ENCODE measurements at regions not wholly inside any gene's neighbourhood (a gene's known extent, or its start where the extent isn't known, plus 50 kb on each side); places are given as distances from the start of the nearest gene placed in this dataset.

- ChIA-PET CTCF (no interaction called here), POLR2A (no interaction called here)
- DNase-seq (ENCODE audit: low read depth in 1 of 2, low spot score in 1 of 2) (no peak), ATAC-seq (no peak), FAIRE-seq (no peak)
- H3K27ac ChIP-seq = no peak overlapping the region
- TF ChIP-seq HOXA7 (CRISPR knock-in tag; IDR thresholded peaks at IDR 0.05) = no peak
- no peak for TF ChIP-seq SREBF2 (IDR thresholded peaks at IDR 0.05)
- TF ChIP-seq POLR2AphosphoS2 (conservative IDR thresholded peaks at IDR 0.05; ENCODE audit: low read length) = no peak
- TF ChIP-seq FOSB (CRISPR knock-in tag; IDR thresholded peaks at IDR 0.05) = no peak
- no peak for TF ChIP-seq MAZ (IDR thresholded peaks at IDR 0.05; ENCODE audit: borderline replicate concordance, low read depth, low read length)
- TF ChIP-seq EHF (CRISPR knock-in tag; IDR thresholded peaks at IDR 0.05) = no peak
- no peak for TF ChIP-seq HOXB5 (CRISPR knock-in tag; IDR thresholded peaks at IDR 0.05)
- no peak for TF ChIP-seq ATOH8 (CRISPR knock-in tag; IDR thresholded peaks at IDR 0.05; ENCODE audit: low read depth)
- TF ChIP-seq PHF8 (IDR thresholded peaks at IDR 0.05; ENCODE audit: borderline replicate concordance, low read depth) = no peak
- no peak for TF ChIP-seq ELK1 (IDR thresholded peaks at IDR 0.05; ENCODE audit: low read depth, low read length)
- no peak for TF ChIP-seq GATA3 (IDR thresholded peaks at IDR 0.05; ENCODE audit: borderline replicate concordance)
- no peak for TF ChIP-seq MAFK (IDR thresholded peaks at IDR 0.05; ENCODE audit: partially characterized antibody)
- TF ChIP-seq RNF2 (IDR thresholded peaks at IDR 0.05; ENCODE audit: borderline replicate concordance, low read depth) = no peak
- WGBS (ENCODE audit: missing lambda C conversion rate) = 92% methylated on average over 2 of the region's 2 CpGs
- H3K4me2 ChIP-seq = no peak overlapping the region
- no peaks in the 10 kb centered on the region for H3K9me3 ChIP-seq
- H3K4me3 ChIP-seq = no peak overlapping the region
- H3K4me1 ChIP-seq = peaks cover 28% of the 10 kb centered on the region
Measured at GRCh38 chr6:134719911-134720310, 230.0 kb downstream of the ALDH8A1 start.

- Histone ChIP-seq H3K4me1 (peaks cover 21% of the 10 kb centered on the region), H3K4me3 (no peak overlapping the region), H3K9me3 (no peaks in the 10 kb centered on the region), H3K4me2 (no peak overlapping the region), H3K27ac (no peak overlapping the region)
- ChIA-PET POLR2A (no interaction called here), CTCF (no interaction called here)
- no peak for ATAC-seq
- WGBS (ENCODE audit: missing lambda C conversion rate) = 75% methylated on average over 6 of the region's 6 CpGs
- no peak for DNase-seq (ENCODE audit: low read depth in 1 of 2, low spot score in 1 of 2)
- no peak for FAIRE-seq
- no peak for TF ChIP-seq SMC3 (IDR thresholded peaks at IDR 0.05)
- TF ChIP-seq RAD21 (conservative IDR thresholded peaks at IDR 0.05 in 1 of 2, IDR thresholded peaks at IDR 0.05 in 1 of 2) = no peak
- TF ChIP-seq HES2 (IDR thresholded peaks at IDR 0.05) = no peak
- no peak for TF ChIP-seq MYC (IDR thresholded peaks at IDR 0.05; ENCODE audit: borderline replicate concordance, low read length)
- TF ChIP-seq HEYL (CRISPR knock-in tag; IDR thresholded peaks at IDR 0.05) = no peak
- no peak for TF ChIP-seq ZC3H11A (IDR thresholded peaks at IDR 0.05)
- no peak for TF ChIP-seq EHF (CRISPR knock-in tag; IDR thresholded peaks at IDR 0.05)
- no peak for TF ChIP-seq NR3C1 (IDR thresholded peaks at IDR 0.05)
- no peak for TF ChIP-seq JUNB (IDR thresholded peaks at IDR 0.05)
- no peak for TF ChIP-seq MAFK (IDR thresholded peaks at IDR 0.05; ENCODE audit: partially characterized antibody)
- TF ChIP-seq HOXB5 (CRISPR knock-in tag; IDR thresholded peaks at IDR 0.05) = no peak
- no peak for TF ChIP-seq EP300 (IDR thresholded peaks at IDR 0.05)
- TF ChIP-seq BCL3 (IDR thresholded peaks at IDR 0.05) = no peak
- TF ChIP-seq ELK1 (IDR thresholded peaks at IDR 0.05; ENCODE audit: low read depth, low read length) = no peak
- TF ChIP-seq CTCF (IDR thresholded peaks at IDR 0.05) = no peak
Measured at GRCh38 chr6:134719286-134719685, 230.6 kb downstream of the ALDH8A1 start.
